Trophoblast cell (in vitro differentiated cells and primary cell): ENCODE measurements at regions not wholly inside any gene's neighbourhood (a gene's known extent, or its start where the extent isn't known, plus 50 kb on each side); places are given as distances from the start of the nearest gene placed in this dataset.

Experiments used
- DNase-seq, 2 donors: peaks; one replicate each; pipeline ENCODE4 v3.0.0-alpha.2; 2016
- H2AFZ ChIP-seq: 2 replicates; pipeline ENCODE4 v1.6.1; 2013; ENCODE audit warnings: low read length, moderate library complexity, mild to moderate bottlenecking; ENCODE audit not compliant: insufficient read depth, poor library complexity
- H2AK5ac ChIP-seq: 2 replicates; pipeline ENCODE4 v1.6.1; 2013; ENCODE audit warnings: mild to moderate bottlenecking, low read length
- H2BK120ac ChIP-seq: 2 replicates; pipeline ENCODE4 v1.6.1; 2013; ENCODE audit warnings: low read length, mild to moderate bottlenecking, moderate library complexity; ENCODE audit not compliant: insufficient read depth, poor library complexity
- H2BK12ac ChIP-seq: 2 replicates; pipeline ENCODE4 v1.6.1; 2013; ENCODE audit warnings: mild to moderate bottlenecking, low read length, moderate library complexity
- H2BK5ac ChIP-seq: 2 replicates; pipeline ENCODE4 v1.6.1; 2013; ENCODE audit warnings: low read length, low read depth, moderate library complexity, mild to moderate bottlenecking; ENCODE audit not compliant: poor library complexity
- H3K14ac ChIP-seq: 2 replicates; pipeline ENCODE4 v1.6.1; 2013; ENCODE audit warnings: mild to moderate bottlenecking, low read length
- H3K18ac ChIP-seq: 2 replicates; pipeline ENCODE4 v1.6.1; 2013; ENCODE audit warnings: mild to moderate bottlenecking, low read length
- H3K23ac ChIP-seq: 2 replicates; pipeline ENCODE4 v1.6.1; 2013; ENCODE audit warnings: low read length
- H3K27ac ChIP-seq: 2 replicates; pipeline ENCODE4 v1.5.1; 2013; ENCODE audit warnings: low read depth, mild to moderate bottlenecking, inconsistent platforms, low read length, moderate library complexity
- H3K27me3 ChIP-seq: 2 replicates; pipeline ENCODE4 v1.6.1; 2013; ENCODE audit warnings: inconsistent platforms, mild to moderate bottlenecking, low read length, moderate library complexity; ENCODE audit not compliant: insufficient read depth
- H3K36me3 ChIP-seq, 2 experiments: 1 replicate in 1 of 2; 2 replicates in 1 of 2; pipeline ENCODE4 v1.6.1; 2013; ENCODE audit warnings: low read length in 2 of 2, mild to moderate bottlenecking in 2 of 2, moderate library complexity in 1 of 2; ENCODE audit not compliant: insufficient read depth in 2 of 2, control insufficient read depth in 1 of 2
- H3K4ac ChIP-seq: 2 replicates; pipeline ENCODE4 v1.6.1; 2013; ENCODE audit warnings: low read depth, mild to moderate bottlenecking, low read length, moderate library complexity
- H3K4me1 ChIP-seq, 2 experiments: 1 replicate in 1 of 2; 2 replicates in 1 of 2; pipeline ENCODE4 v1.6.1; 2013; ENCODE audit warnings: low read length in 2 of 2, mild to moderate bottlenecking in 2 of 2, moderate library complexity in 1 of 2; ENCODE audit not compliant: insufficient read depth in 2 of 2, control insufficient read depth in 1 of 2
- H3K4me2 ChIP-seq: 2 replicates; pipeline ENCODE4 v1.6.1; 2013; ENCODE audit warnings: inconsistent platforms, mild to moderate bottlenecking, low read length, moderate library complexity
- H3K4me3 ChIP-seq: 2 replicates; pipeline ENCODE4 v1.5.1; 2013; ENCODE audit warnings: mild to moderate bottlenecking, low read depth, low read length, inconsistent platforms
- H3K79me1 ChIP-seq: one replicate; pipeline ENCODE4 v1.6.1; 2013; ENCODE audit warnings: low read length
- H3K79me2 ChIP-seq: 2 replicates; pipeline ENCODE4 v1.6.1; 2013; ENCODE audit warnings: low read length, mild to moderate bottlenecking; ENCODE audit not compliant: control insufficient read depth, insufficient read depth, poor library complexity
- H3K9ac ChIP-seq: 2 replicates; pipeline ENCODE4 v1.6.1; 2013; ENCODE audit warnings: mild to moderate bottlenecking, low read length
- H3K9me3 ChIP-seq: 2 replicates; pipeline ENCODE4 v1.6.1; 2013; ENCODE audit warnings: low read depth, mild to moderate bottlenecking, control low read depth, inconsistent platforms, low read length; ENCODE audit not compliant: insufficient read depth
- H4K12ac ChIP-seq: 2 replicates; pipeline ENCODE4 v1.6.1; 2013; ENCODE audit warnings: low read depth, mild to moderate bottlenecking, low read length, moderate library complexity
- H4K8ac ChIP-seq: 2 replicates; pipeline ENCODE4 v1.6.1; 2013; ENCODE audit warnings: low read depth, mild to moderate bottlenecking, low read length, moderate library complexity
- H4K91ac ChIP-seq: one replicate; pipeline ENCODE4 v1.6.1; 2013; ENCODE audit warnings: low read depth, mild to moderate bottlenecking, low read length, moderate library complexity
- WGBS: extraction: QIAGEN DNeasy Blood & Tissue Kit; methylation state at CpG from one replicate; pipeline ENCODE4 v1.1.7; 2013; ENCODE audit warnings: missing lambda C conversion rate; ENCODE audit not compliant: insufficient read length, insufficient coverage; ENCODE audit errors: extremely low coverage; 5-methylcytosine and 5-hydroxymethylcytosine counted together

GRCh38 chr16:66172463-66172862, 194.0 kb upstream of the CDH5 start:
- no CpG with 5 or more reads among the region's 4 CpGs for WGBS
- Histone ChIP-seq H3K79me2 (no peaks in the 10 kb centered on the region), H3K27ac (no peak overlapping the region)

GRCh38 chr16:66171578-66171977, 194.9 kb upstream of the CDH5 start:
- H4K12ac ChIP-seq, result no peak overlapping the region
- H3K36me3 ChIP-seq, result no peaks in the 10 kb centered on the region
- no peak overlapping the region for H3K14ac ChIP-seq
- no peaks in the 10 kb centered on the region for H3K4me1 ChIP-seq
- no peak overlapping the region for H2BK120ac ChIP-seq
- no peak overlapping the region for H3K4ac ChIP-seq
- no peak overlapping the region for H3K18ac ChIP-seq
- H4K91ac ChIP-seq, result no peak overlapping the region
- H3K79me2 ChIP-seq, result no peaks in the 10 kb centered on the region
- H2AK5ac ChIP-seq, result no peak overlapping the region
- no peaks in the 10 kb centered on the region for H3K79me1 ChIP-seq
- H3K4me3 ChIP-seq, result no peak overlapping the region
- H4K8ac ChIP-seq, result no peak overlapping the region
- H2AFZ ChIP-seq, result no peak overlapping the region
- H3K27me3 ChIP-seq, result no peaks in the 10 kb centered on the region
- DNase-seq, result no peak
- no CpG with 5 or more reads among the region's 3 CpGs for WGBS
- no peak overlapping the region for H3K4me2 ChIP-seq
- H3K23ac ChIP-seq, result no peak overlapping the region
- peaks cover 3% of the 10 kb centered on the region for H3K9me3 ChIP-seq
- H2BK5ac ChIP-seq, result no peak overlapping the region
- H3K9ac ChIP-seq, result no peak overlapping the region
- H2BK12ac ChIP-seq, result no peak overlapping the region
- no peak overlapping the region for H3K27ac ChIP-seq

More at GRCh38 chr16:66172463-66172862, 194.0 kb upstream of the CDH5 start:
- Histone ChIP-seq H3K18ac (no peak overlapping the region), H3K14ac (no peak overlapping the region), H2AFZ (no peak overlapping the region), H4K8ac (no peak overlapping the region), H2BK120ac (no peak overlapping the region), H3K4ac (no peak overlapping the region), H3K23ac (no peak overlapping the region), H3K9ac (no peak overlapping the region), H3K36me3 (no peaks in the 10 kb centered on the region), H3K27me3 (no peaks in the 10 kb centered on the region), H4K12ac (no peak overlapping the region), H3K79me1 (no peaks in the 10 kb centered on the region), H4K91ac (no peak overlapping the region), H2AK5ac (no peak overlapping the region), H2BK12ac (no peak overlapping the region), H3K9me3 (no peaks in the 10 kb centered on the region), H3K4me1 (no peaks in the 10 kb centered on the region), H3K4me3 (no peak overlapping the region), H2BK5ac (no peak overlapping the region), H3K4me2 (no peak overlapping the region)
- no peak for DNase-seq

GRCh38 chr16:66170989-66171388, 195.5 kb upstream of the CDH5 start:
- Histone ChIP-seq H3K4me2 (no peak overlapping the region), H3K27ac (no peak overlapping the region)

GRCh38 chr16:66169817-66170216, 196.7 kb upstream of the CDH5 start:
- Histone ChIP-seq H3K4me3 (no peak overlapping the region), H3K79me2 (no peaks in the 10 kb centered on the region), H3K4me1 (no peaks in the 10 kb centered on the region), H4K12ac (no peak overlapping the region), H2BK12ac (no peak overlapping the region), H2AFZ (no peak overlapping the region), H3K18ac (no peak overlapping the region), H3K36me3 (no peaks in the 10 kb centered on the region), H3K27me3 (no peaks in the 10 kb centered on the region), H3K14ac (no peak overlapping the region), H2BK5ac (no peak overlapping the region), H2AK5ac (no peak overlapping the region), H3K4ac (no peak overlapping the region), H3K23ac (no peak overlapping the region), H4K8ac (no peak overlapping the region), H3K79me1 (no peaks in the 10 kb centered on the region), H4K91ac (no peak overlapping the region), H3K27ac (no peak overlapping the region), H3K4me2 (no peak overlapping the region), H2BK120ac (no peak overlapping the region), H3K9me3 (peaks cover 3% of the 10 kb centered on the region), H3K9ac (no peak overlapping the region)
- WGBS, result no CpG with 5 or more reads among the region's 3 CpGs
- no peak for DNase-seq

More at GRCh38 chr16:66170989-66171388, 195.5 kb upstream of the CDH5 start:
- Histone ChIP-seq H2BK12ac (no peak overlapping the region), H3K4me3 (no peak overlapping the region), H3K23ac (no peak overlapping the region), H3K27me3 (no peaks in the 10 kb centered on the region), H3K4ac (no peak overlapping the region), H2BK120ac (no peak overlapping the region), H2AK5ac (no peak overlapping the region), H4K91ac (no peak overlapping the region), H3K79me1 (no peaks in the 10 kb centered on the region), H3K14ac (no peak overlapping the region), H2BK5ac (no peak overlapping the region), H3K4me1 (no peaks in the 10 kb centered on the region), H2AFZ (no peak overlapping the region), H4K12ac (no peak overlapping the region), H4K8ac (no peak overlapping the region), H3K9me3 (peaks cover 3% of the 10 kb centered on the region), H3K36me3 (no peaks in the 10 kb centered on the region), H3K18ac (no peak overlapping the region), H3K79me2 (no peaks in the 10 kb centered on the region), H3K9ac (no peak overlapping the region)
- DNase-seq, result no peak
- no CpG with 5 or more reads among the region's 3 CpGs for WGBS
